ENCODE measurements at regions not wholly inside any gene's neighbourhood (a gene's known extent, or its start where the extent isn't known, plus 50 kb on each side); places are given as distances from the start of the nearest gene placed in this dataset.

DNA sequence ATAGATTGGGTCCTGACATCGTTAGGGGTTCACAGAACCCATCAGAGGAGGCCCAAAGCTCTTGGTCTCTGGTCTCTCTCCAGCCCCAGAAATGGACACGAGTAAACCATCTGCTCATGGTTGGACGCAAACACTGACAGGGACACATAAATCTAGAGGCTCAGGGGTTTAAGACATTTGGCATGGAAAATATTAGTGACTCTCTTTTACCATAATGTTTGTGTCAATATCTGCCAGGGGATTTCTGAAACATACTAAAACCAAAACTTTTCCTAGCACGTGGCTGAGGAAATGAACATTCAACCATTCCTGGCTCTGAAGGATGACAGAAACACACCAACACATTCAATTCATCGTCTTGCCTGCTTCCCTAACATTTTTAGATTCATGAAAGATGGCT, 226.2 kb downstream of the SP3 start:
- no peak for ATAC-seq
- no peak for DNase-seq

- DNase-seq (no peak), ATAC-seq (no peak)
These were observed 224.5 kb downstream of the SP3 start for GRCh38 chr2:173740639-173741038.

- DNase-seq, result no peak
- no peak for ATAC-seq
These were observed 223.4 kb downstream of the SP3 start for GRCh38 chr2:173741759-173742158.

- ATAC-seq (no peak), DNase-seq (no peak)
These were observed 218.1 kb downstream of the SP3 start for GRCh38 chr2:173747035-173747434.

DNA sequence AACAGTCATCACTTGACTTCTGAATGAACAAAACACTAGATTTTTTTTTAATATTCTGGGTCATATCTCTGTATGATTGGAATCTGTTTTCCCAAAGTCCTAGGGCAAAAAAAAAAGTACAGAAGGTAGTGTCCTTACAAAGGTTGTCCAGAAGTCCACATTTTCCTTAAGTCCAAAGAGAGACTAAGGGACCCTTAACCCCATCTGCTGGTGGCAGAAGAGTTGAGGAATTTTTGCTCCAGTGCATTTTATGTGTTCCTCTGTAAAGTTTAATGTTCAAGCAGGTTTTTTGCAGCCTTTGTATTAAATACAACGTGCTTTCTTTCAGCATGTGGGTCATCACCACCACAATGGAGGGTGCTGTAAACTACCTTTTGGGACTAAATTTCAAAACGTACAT, 215.9 kb downstream of the SP3 start:
- DNase-seq, result no peak
- ATAC-seq, result no peak

DNA sequence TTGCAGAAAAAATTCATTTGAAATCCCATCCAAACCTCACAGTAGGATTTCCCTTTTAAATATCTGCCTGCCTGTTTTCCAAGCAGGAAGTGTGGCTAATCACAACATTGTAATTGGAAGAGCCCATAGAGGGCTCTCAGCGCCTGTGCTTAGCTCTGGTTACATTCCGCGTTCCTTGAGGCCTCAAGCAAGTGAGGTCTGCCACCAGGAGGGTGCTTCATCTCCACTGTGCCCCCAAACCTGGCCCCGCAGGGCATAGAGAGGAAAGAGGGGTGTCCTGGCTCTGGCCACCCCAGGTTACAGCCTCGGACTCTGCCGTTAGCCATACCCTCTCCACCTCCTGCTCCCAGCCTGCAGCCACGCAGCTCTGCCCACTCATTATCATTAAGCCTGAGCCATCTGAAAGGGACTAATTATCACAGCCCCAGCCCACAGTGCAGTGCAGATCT, 214.8 kb downstream of the SP3 start:
- no peak for DNase-seq
- ATAC-seq, result no peak

GRCh38 chr2:173750831-173751230, 214.3 kb downstream of the SP3 start:
- DNase-seq (no peak), ATAC-seq (no peak)

DNA sequence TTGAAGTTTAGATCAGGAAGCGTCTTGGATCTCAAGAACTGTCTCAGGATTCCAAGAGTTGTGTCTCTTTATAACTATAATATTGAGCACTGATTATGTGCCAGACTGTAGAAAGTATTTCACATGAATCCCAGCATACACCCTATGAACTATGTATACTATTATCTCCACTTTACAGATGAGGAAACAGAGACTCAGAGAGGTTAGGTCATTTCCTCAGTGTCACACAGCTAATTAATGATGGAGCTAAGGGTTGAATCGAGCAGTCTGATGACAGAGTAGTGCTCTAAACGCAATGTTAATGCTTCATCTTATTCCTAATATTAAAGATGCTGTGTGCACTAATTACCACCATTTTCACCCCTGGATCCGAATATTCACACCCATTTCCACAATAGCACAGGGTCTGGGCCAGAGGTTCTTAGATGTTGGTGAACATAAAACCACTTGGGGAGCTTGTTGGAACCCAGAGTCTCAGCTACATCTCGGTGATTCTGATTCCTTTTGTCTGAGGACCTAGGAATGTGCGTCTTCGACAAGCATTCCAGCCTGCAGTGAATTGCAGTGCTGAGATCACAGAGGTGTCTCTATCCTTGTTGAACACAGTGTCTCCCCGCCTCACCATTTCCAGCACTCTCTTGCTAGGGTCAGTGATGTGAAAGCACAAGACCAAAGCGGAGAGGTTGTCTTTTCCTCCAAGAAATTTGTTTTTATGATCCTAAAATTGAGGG, 213.8 kb downstream of the SP3 start:
- DNase-seq (no peak), ATAC-seq (no peak)

GRCh38 chr2:173752152-173752551, 213.0 kb downstream of the SP3 start:
- DNase-seq (no peak), ATAC-seq (no peak)

- ATAC-seq (no peak), DNase-seq (no peak)
These were observed 211.7 kb downstream of the SP3 start for GRCh38 chr2:173753441-173753840.

GRCh38 chr2:173754165-173754564, 211.0 kb downstream of the SP3 start:
- ATAC-seq (no peak), DNase-seq (no peak)

DNA sequence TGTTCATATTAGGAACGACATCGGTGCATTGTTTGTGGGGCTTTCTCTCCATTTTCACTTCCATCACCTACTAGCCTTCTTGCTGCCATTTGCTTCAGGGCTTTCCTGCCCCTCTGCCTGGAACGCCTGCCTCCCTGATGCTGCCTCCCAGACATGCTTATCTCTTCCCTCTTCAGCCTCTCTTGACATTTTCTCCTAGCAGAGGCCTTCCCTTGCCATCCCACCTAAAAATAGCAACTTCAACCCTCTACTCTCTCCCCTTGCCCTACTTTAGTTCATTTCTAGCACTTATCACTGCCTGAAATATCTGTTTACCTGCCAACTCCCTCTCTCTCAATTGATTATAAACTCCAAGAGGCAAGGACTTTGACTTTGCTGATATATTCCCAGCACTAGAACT, 210.3 kb downstream of the SP3 start:
- ATAC-seq, result no peak

DNA sequence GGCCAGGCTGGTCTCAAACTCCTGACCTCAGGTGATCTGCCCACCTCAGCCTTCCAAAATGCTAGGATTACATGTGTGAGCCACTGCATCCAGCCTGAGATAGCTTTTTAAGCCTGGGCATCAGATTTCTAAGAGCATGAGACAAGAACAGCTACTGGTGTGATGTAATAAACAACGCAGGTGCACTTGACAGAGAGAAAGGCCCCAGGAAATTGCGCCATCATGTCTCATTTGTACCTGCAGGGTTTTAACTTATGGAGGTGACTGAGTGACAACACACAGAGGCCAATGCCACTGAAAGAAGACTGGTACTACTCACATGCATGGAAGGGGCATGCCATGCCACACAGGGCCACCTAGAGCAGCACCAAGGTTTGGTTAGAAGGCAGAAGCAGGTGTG, 209.4 kb downstream of the SP3 start:
- ATAC-seq, result no peak
- DNase-seq, result no peak

More for the DNA sequence above, 210.3 kb downstream of the SP3 start:
- no peak for DNase-seq

DNA sequence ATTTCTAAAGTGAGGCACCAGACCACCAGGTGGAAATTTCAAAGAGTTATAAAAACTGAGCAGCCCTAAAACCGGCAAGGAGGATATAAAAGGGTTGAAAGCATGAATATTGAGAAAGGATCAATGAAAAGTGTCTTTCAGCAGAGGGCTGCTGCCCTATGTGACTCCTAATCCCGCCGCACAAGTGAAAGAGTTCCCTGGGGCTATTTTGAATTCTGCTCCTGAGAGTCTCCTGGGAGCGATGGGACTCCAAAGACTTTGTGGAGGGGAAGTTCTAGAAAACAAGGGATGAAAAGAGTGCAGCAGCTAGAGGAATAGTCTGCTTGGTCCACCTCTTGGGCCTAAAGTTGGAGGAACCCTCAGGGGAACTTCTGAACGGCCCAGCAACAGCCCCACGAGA, 205.2 kb downstream of the SP3 start:
- ATAC-seq, result no peak

GRCh38 chr2:173760553-173760952, 204.6 kb downstream of the SP3 start:
- no peak for ATAC-seq
- no peak for DNase-seq

More for the DNA sequence above, 205.2 kb downstream of the SP3 start:
- DNase-seq, result no peak

DNA sequence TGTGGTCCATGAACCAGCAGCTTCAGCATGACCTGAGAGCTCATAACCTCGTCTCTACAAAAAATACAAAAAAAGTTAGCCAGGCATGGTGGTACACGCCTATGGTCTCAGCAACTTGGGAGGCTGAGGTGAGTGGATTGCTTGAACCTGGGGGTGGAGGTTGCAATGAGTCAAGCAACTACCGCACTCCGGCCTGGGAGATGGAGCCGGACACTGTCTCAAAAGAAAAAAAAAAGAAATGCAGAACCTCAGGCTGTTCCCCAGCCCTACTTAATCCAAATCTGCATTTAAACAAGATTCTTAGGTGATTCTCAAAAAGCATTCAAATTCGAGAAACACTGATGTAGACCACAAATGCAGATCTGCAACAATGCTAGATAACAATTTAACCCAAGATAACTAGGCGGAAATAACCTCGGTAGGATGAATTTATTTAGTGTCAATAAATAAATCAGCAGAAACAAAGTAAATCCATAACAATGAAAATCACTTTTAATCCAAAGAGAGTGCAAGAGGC, 203.5 kb downstream of the SP3 start:
- ATAC-seq, result no peak
- DNase-seq, result no peak

DNA sequence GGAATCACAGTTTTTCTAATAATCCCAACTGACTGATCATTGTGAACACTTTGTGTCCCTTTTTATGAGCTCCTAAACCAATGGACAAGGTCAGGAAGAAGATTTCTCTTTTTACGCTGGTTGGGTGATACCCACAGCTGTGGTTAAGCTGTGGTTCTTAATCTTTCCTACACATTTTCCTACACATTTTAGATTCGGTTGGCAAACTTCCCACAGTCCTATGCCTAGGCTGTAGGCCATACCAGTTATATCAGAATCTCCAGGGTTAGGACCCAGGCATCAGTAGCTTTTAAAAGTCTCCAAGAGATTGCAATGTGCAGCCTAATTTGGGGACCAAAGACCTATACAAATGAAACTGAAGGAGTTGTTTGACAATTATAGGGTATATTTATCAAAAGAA, 203.0 kb downstream of the SP3 start:
- no peak for DNase-seq
- ATAC-seq, result no peak

DNA sequence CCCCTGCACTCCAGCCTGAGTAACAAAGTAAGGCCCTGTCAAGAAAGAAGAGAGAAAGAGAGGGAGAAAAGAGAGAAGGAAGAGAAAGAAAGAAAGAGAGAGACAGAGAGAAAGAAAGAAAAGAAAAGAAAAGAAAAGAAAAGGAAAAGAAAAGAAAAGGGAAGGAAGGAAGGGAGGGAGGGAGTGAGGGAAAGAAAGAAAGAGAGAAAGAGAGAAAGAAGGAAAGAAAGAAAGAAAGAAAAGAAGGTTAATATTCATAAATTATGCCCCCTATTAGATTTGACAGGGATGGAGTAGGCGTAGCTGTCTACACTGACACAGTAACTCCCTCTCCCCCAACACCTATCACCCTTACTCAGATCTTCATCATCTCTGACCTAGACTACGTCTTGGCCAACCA, 202.3 kb downstream of the SP3 start:
- DNase-seq (no peak), ATAC-seq (no peak)

GRCh38 chr2:173763641-173764040, 201.5 kb downstream of the SP3 start:
- DNase-seq (no peak), ATAC-seq (no peak)

GRCh38 chr2:173764094-173764493, 201.1 kb downstream of the SP3 start:
- DNase-seq (no peak), ATAC-seq (no peak)

- ATAC-seq (no peak), DNase-seq (no peak)
These were observed 198.5 kb downstream of the SP3 start for GRCh38 chr2:173766537-173767289.

- ATAC-seq (no peak), DNase-seq (no peak)
These were observed 194.1 kb downstream of the SP3 start for GRCh38 chr2:173770947-173771678.

DNA sequence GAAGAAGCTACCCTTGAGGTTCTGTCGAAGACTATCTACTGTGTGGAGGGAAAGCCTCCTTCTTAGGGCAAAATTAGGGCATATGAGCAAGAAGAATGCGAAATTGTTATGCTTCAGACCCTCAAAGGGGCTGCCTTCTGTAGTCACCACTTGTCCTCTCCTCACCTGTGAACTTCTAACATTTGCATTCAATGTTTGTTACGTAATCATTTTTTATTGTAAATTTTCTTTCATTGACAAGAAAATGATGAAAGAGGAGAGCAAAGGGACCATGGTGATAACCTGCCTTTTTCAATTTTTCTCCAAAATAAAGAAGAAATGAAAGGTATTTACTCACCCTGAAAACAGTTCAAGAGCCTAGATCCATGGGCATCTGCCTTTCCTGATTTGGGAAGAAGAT, 193.0 kb downstream of the SP3 start:
- no peak for ATAC-seq
- no peak for DNase-seq

All from stimulated activated naive CD8-positive, alpha-beta T cell treated with anti-CD3 and anti-CD28 coated beads, Interleukin-15, Interleukin-2, amounts not matched to agents 100 U/mL and 50 U/mL, for 24 hours (primary cell).